ENCODE measurements at regions not wholly inside any gene's neighbourhood (a gene's known extent, or its start where the extent isn't known, plus 50 kb on each side); places are given as distances from the start of the nearest gene placed in this dataset.
"Not testable (repeated sequence)": the region's sequence is repeated elsewhere in the genome, so short reads cannot be mapped to it uniquely, and the experiment has no call there.

DNA sequence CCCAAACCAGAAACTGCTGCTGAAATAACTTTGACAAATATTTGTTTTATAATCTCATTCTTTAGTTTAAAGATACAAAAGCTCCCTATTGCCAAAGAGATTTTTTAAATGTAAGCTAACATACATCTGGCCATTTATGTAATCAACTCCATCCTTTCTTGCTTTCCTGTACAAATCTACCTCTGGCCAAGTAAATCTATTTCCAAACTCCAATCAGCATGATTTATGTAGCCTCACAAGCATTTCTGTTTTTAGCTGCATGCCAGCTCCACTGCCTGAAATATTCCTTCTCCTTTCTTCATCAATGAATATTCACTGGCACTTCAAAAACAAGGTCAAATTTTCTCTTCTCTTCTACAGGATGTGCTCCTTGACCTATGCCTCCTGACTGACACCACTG lies 80.0 kb downstream of the SHOX2 start:
- DNase-seq (ENCODE audit: low read depth, low spot score): no peak
- H3K4me3 ChIP-seq (ENCODE audit: low read length): no peak overlapping the region

DNA sequence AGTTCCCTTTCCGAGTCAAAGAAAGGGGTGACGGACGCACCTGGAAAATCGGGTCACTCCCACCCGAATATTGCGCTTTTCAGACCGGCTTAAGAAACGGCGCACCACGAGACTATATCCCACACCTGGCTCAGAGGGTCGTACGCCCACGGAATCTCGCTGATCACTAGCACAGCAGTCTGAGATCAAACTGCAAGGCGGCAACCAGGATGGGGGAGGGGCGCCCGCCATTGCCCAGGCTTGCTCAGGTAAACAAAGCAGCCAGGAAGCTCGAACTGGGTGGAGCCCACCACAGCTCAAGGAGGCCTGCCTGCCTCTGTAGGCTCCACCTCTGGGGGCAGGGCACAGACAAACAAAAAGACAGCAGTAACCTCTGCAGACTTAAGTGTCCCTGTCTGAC lies 86.3 kb downstream of the SHOX2 start:
- not testable (repeated sequence) for DNase-seq (ENCODE audit: low read depth, low spot score); H3K4me3 ChIP-seq (ENCODE audit: low read length)

DNA sequence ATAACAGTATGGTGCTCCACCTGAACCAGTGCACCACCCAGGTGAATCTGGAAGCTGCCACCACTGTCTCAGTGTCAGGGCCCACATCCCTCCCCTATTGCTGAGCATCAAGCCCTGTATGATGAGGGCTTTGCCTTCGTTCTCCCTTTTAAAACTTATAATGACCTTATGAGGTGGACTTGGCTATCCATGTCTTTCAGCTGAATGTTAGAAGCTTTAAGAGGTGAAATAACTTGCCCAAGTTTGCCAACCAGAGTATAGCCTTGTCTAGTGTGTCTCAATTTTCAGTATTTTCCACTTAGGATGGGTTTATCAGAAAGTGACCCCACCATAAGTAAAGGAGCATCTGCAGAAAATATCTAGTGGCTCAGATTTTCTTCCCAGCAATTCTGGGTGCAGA lies 87.8 kb downstream of the SHOX2 start:
- DNase-seq (ENCODE audit: low read depth, low spot score): no peak

DNA sequence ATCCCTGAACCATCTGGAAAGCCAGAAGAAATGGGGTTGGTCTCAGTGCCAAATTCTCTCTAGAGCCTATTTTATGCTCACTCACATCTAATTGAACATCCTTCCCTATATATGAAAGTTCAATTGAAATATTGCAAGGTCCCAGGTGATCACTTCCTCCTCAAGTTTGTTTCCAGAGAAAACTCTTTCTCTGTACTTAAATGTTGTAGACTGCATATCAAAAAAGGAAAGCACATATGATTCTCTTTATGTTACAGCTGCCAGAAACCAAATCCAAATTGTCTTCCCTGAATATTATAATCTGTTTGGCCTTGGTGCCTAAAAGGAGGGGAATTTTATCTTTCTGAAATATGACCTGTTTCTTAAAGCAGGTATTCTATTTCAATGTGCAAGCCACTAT lies 93.3 kb downstream of the SHOX2 start:
- DNase-seq (ENCODE audit: low read depth, low spot score): no peak
- H3K4me3 ChIP-seq (ENCODE audit: low read length): no peak overlapping the region

More for the DNA sequence above, 87.8 kb downstream of the SHOX2 start:
- H3K4me3 ChIP-seq (ENCODE audit: low read length): no peak overlapping the region

DNA sequence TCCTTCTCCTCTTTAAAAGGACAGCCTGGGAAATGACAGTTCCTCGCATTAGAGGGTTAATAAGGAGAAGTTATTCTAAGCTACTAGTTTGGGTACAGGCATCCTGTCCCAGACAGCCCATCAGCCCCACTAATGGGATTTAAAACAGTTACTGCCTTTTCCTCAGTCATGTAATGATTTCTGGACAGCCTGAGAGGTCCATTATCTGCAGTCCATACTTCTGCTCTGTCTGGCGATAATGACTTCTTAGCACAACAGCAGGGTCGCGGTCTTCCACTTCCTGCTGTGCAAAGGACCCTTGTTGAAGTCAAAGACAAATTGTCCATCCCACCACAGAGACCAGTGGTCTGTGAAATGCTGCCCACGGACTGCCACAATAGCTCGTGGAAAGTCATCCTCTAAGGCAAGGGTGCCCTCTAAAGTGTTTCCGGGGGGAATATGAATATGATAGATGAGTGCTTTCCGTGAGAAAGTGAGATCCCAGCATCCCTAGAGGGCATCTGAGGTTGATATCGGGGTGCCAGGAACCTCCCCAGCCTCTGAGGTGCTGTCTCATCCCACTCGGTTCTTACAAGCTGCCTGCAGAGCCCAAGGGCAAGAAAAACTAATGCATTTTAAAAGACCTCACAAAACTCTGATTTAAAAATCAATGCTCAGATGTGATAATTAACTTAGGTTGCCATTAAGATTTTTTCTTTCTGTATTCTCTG lies 100.7 kb downstream of the SHOX2 start:
- DNase-seq (ENCODE audit: low read depth, low spot score): no peak
- no peak overlapping the region for H3K4me3 ChIP-seq (ENCODE audit: low read length)

DNA sequence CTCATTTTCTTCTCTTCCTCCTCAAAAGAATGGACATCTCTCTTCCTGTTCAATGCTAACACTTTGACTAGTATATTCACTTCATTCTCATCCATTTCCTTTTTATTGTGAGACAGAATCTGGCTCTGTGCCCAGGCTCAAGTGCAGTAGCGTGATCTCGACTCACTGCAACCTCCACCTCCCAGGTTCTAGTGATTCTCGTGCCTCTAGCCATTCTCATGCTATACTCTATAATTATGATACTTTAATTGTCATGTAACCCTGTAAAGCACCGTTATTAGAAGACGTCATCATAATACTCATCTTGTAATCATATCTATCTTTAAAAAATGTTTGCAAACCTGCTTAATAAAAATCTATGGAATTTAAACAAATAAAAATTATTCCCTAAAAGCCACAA lies 107.0 kb downstream of the SHOX2 start:
- no peak for DNase-seq (ENCODE audit: low read depth, low spot score)
- H3K4me3 ChIP-seq (ENCODE audit: low read length): no peak overlapping the region

DNA sequence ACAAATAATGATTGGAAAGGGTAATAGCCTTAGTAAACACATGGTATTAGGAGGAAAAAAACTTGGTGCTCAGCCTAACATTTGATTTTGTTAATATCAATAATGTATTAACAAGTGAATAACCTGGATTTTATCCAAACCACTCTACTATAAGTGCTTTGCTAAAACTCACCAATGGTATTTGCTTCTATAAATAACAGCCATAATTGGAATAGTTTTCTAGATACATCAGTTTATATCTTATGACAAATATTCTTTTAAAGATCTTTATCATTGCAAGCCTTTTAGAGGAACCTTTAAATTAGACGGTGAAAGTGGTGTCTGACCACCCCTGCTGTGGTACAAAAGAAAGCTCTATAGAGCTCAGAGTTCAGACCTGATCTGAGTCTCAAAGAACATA lies 123.9 kb downstream of the SHOX2 start:
- no peak overlapping the region for H3K4me3 ChIP-seq (ENCODE audit: low read length)
- no peak for DNase-seq (ENCODE audit: low read depth, low spot score)

DNA sequence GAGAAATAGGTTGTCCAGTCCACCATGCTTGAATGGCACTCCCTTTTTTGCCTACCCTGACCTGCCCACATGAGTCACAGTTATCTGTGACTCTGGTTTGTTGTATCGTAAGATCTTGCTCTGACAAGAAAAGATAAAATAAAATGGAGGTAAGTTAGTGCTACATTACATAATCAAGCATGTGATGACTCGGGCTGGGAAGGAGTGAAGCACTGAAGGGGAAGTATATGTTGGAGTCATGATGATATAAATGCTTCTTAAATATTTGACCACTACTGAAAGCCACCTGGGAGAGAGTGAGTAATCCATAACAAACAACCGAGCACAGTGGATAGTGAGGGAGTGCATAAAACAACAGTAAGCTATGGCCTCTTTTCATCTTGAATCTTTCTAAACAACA lies 124.4 kb downstream of the SHOX2 start:
- no peak for DNase-seq (ENCODE audit: low read depth, low spot score)
- H3K4me3 ChIP-seq (ENCODE audit: low read length): no peak overlapping the region

DNA sequence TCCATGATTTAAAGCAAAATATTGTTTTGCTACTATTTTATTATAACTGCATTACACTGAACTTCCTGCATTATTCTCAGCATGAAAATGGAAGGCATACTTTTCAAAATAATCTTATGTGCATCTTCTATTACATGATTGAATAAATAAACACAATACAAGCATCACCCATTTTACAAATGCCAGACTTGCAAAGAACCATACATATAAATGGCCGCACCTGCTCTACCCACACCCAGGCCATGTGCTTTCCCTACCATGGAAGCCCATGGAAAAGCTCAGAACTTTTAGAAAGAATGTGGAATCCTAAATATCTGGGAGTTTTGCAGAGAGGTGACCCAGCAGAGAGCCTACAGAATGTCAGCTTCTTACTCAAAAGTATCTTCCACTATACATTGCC lies 127.2 kb downstream of the SHOX2 start:
- no peak overlapping the region for H3K4me3 ChIP-seq (ENCODE audit: low read length)
- no peak for DNase-seq (ENCODE audit: low read depth, low spot score)

DNA sequence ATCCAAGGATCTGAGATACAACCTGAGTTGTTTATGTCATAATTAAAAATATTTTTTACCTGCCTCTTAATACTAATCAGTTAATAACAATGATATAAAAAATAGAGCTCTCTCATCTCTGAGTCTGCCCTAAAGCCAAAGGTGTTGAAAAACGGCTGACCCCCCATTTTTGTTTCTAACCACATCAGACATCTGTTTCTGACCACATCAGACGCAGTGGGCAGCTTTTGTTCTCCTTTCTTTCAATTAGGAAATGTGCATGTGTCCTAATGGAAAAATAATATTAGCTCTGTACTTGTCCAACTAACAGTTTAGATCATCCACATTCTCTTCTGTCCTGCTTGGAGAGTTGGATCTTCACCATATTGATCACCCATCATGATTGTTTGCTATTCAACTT lies 144.6 kb downstream of the SHOX2 start:
- DNase-seq (ENCODE audit: low read depth, low spot score): no peak
- no peak overlapping the region for H3K4me3 ChIP-seq (ENCODE audit: low read length)

DNA sequence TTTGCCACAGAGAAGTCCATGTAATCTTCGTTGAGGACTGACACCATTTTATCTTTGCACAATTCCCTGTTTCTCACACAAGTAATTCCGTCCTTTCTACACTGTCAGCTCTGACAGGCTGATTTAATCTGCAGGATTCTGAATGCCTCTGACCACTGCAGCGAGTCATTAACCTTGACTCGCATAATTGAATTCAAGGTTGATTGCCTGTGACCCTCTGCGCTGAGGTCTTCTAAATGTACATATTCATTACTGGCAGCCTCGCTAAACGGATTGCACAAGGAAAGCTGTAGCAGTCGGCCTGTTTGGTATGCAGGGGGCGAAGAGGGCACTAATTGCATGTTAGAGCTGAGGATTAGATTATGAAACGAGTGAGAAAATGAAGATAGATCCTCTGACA lies 147.8 kb downstream of the SHOX2 start:
- H3K4me3 ChIP-seq (ENCODE audit: low read length): no peak overlapping the region
- no peak for DNase-seq (ENCODE audit: low read depth, low spot score)

DNA sequence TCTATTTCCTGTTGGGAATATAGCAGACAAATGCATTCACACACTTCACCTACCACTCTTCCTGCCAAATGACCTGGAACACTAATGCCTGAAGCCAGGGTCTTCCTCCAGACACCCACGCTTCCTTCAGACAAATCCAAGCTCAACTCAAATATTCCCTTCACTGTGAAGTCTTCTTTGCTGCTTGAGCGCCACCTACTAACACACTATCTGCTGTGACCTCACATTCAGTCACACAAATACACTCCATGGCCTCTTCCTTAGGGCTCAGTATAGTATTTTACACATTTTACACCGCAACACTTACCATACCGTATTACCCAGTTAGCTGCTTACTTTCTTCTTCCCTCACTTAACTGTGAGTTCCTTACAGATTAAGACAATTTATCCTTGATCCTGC lies 149.4 kb downstream of the SHOX2 start:
- H3K4me3 ChIP-seq (ENCODE audit: low read length): no peak overlapping the region
- no peak for DNase-seq (ENCODE audit: low read depth, low spot score)

DNA sequence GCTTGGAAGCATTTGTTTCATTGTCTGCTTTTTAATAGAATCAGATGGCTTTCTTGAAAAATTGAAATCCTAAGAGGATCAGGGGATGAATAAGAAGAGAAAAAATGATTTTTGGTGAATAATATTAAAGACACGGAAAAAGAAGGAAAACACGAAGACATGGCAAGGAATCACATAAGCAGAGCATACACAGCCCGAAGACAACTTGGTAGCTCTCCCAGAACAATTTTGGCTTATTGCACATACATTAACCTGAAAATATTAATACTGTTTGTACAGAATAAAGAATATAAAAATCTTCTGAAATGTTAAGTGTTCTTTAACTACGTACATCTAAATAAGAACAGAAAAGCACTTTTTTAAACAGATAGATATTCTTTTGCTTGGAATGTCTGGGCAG lies 150.0 kb downstream of the SHOX2 start:
- H3K4me3 ChIP-seq (ENCODE audit: low read length): no peak overlapping the region
- DNase-seq (ENCODE audit: low read depth, low spot score): no peak

DNA sequence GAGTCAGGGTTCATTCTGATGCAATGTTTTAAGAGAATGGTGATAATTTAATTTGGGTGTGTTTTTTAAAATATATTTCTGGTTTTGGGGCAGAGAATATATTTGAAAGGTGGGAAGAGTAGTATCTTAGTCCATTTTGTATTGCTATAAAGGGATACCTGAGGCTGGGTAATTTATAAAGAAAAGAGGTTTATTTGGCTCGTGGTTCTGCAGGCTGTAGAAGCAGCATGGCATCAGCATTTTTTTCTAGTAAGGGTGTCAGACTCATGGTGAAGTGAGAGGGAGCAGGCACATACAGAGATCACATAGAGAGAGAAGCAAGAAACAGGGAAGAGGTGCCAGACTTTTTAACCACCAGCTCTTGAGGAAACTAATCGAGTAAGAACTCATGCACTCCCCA lies 152.7 kb downstream of the SHOX2 start:
- DNase-seq (ENCODE audit: low read depth, low spot score): no peak
- H3K4me3 ChIP-seq (ENCODE audit: low read length): no peak overlapping the region

DNA sequence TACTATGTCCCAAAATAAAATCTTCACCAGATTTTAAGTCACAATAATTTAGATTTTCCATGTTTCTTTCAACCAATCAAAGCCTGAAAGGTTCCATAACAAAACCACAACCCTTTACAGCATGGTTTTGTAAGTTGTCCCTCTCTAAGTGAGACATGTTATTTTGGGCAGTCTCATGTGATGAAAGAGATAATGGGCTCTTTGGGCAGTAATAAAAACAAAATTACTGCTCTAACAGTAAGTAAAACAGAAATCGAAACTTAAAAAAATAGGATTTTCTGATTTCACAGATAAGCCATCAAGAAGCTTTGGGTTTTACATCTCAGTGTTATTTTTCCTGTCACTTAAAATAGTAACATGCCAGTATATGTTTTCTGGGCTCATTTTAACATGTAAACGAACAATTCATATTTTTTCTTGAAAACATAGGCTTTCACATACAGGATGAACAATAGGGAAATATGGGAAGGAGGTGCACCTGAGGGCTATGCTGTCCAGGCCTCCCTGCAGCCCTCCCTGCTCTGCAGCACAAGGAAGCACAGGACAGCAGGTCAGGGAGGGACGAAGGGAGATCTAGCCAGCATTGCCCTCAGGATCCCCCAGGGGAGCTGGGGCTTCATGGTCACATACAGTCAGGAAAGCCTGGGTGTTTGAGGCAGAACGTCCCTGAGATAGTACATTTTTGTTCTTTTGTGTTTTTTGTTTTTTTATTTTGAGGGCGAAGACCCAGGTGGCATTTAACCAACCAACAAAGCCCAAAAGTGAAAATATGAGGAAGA lies 157.4 kb downstream of the SHOX2 start:
- no peak for DNase-seq (ENCODE audit: low read depth, low spot score)
- H3K4me3 ChIP-seq (ENCODE audit: low read length): no peak overlapping the region

DNA sequence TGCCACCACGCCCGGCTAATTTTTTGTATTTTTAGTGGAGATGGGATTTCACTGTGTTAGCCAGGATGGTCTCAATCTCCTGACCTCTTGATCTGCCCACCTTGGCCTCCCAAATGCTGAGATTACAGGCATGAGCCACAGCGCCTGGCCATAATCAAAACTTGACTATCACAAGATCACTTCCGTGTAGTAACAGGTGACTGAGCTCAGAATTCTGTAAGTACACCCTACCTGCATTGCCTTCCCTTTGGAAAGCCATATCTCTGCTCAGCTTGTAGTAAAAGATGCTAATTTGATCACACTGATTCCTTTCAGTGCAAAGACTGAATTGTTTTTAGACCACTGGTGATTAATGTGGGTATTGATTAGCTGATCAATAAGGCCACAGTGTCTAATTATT lies 167.1 kb downstream of the SHOX2 start:
- no peak overlapping the region for H3K4me3 ChIP-seq (ENCODE audit: low read length)
- no peak for DNase-seq (ENCODE audit: low read depth, low spot score)

DNA sequence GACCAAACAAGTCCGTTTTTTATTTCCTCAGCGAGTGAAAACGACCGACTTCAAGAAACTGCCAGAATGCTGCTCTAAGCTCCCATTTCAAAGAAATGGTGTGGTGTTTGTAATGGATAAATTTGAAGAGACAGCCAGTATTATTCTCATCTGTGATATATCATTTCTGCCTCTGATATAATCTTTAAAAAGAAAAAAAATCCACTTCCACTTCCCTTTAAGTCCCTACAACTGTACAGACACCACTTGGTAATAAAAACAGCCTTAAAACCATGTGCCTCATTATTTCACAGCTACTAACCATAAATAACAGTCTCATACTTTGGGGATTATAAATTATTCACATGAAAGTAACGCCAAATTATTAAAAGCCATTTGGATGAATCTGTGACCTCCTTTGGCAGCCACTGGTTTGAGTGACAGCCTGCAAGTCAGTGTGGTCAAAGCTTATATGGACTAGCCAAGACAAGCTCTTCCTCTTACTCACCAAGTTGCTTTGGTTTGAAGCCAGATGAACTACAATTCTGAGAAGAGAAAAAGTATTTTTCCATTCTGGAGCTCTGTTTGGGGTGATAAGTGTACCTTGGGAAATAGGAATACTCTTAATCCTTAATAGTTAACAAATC lies 168.0 kb downstream of the SHOX2 start:
- DNase-seq (ENCODE audit: low read depth, low spot score): no peak
- H3K4me3 ChIP-seq (ENCODE audit: low read length): no peak overlapping the region

DNA sequence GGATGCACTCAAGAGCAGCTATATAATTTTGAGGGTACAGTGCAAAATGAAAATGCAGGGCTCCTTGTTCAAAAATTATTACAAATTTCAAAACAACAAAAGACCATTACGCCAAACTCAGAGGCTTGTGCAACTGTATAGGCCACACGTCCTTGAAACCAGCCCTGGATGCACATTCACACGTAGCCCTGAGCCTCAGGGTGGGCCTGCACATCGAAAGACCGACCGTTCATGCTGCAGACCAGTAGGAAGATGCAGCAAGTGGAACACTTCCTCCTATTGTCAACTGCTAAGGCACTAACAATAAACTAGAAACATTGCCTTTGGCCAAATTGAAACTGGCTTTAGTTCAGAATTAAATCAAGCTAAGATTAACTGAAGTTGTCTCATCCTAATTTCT lies 174.7 kb downstream of the SHOX2 start:
- no peak for DNase-seq (ENCODE audit: low read depth, low spot score)

DNA sequence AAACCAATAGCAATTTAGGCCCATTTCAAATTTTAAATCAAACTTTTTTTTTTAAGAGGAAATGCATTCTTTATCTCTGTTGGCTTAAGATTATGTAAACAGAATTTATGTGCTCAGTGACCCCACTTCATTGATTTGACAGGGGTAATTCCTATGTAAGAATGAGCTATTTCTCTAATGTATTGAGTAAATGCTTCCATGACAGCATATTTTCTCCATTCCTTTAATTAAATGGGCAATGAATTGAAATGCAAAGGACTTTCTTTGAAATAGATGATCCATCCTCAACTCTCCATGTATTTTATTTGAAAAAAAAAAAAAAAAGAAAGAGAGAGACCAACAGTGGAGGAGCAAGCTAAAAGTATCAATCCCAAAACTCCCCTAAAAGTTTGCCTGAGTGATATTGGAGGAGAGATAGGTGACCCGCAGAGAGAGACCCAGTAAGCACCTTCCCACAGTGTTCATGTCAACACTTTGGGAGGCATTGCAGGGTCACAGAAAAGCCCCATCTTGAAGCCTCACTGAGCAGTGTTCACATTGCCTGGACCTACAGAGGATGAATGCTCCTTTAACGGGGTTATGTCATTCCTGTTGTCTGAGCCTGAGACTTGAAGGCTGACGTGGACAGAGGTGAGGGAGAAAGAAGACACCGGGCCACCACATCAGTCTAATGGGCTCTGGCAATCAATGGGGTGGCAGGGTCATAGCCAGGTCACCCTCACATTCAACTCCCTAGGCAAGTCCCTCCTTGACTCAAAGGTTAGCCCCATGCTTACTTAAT lies 176.0 kb downstream of the SHOX2 start:
- no peak for DNase-seq (ENCODE audit: low read depth, low spot score)

More for the DNA sequence above, 174.7 kb downstream of the SHOX2 start:
- H3K4me3 ChIP-seq (ENCODE audit: low read length): no peak overlapping the region

DNA sequence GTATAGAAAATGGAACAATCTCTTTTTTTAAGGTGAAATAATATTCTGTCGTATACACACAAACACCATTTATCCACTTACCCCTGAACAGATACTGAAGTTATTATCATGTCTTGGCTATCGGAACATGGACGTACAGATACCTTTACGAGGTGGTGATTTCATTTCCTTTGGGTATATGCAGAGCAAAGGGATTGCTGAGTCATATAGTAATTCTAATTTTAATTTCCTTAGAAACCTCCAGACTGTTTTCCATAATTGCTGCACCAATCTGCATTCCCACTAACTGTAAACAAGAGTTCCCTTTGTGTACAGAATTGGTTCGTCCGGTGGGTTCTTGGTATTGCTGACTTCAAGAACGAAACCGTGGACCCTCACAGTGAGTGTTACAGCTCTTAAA lies 179.4 kb downstream of the SHOX2 start:
- DNase-seq (ENCODE audit: low read depth, low spot score): no peak
- H3K4me3 ChIP-seq (ENCODE audit: low read length): no peak overlapping the region

More for the DNA sequence above, 176.0 kb downstream of the SHOX2 start:
- H3K4me3 ChIP-seq (ENCODE audit: low read length): no peak overlapping the region

Data from Jurkat, Clone E6-1 (cell line).